ENCODE measurements at regions not wholly inside any gene's neighbourhood (a gene's known extent, or its start where the extent isn't known, plus 50 kb on each side); places are given as distances from the start of the nearest gene placed in this dataset.

DNA sequence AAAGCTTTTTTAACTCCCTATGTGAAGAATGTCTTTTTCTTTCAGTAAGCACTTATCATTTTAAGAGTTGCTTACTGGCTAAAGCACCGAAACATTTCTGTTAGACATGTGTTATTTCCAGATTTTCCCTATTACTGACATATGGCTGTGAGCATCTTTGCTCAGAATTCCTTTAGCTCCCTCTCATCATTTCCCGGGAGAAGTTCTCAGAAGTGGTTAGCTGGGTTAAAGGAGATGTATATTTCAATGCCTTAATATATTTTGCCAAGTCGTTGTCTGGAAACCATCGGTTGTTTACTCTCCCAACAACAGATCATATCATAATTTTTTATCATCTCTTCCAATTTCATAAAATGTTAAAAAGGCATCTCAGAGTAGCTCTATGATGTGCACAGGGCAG, 396.5 kb downstream of the OCA2 start:
- intact Hi-C loops (cut with DNase I), result no loop called here
- peaks cover 0 to 11% (median 3%) of the 10 kb centered on the region in 4 donors for H3K9me3 ChIP-seq
- no peaks in the 10 kb centered on the region for H3K36me3 ChIP-seq
- no peak for TF ChIP-seq POLR2AphosphoS5 (IDR thresholded peaks at IDR 0.05)
- TF ChIP-seq, protein P1, sequence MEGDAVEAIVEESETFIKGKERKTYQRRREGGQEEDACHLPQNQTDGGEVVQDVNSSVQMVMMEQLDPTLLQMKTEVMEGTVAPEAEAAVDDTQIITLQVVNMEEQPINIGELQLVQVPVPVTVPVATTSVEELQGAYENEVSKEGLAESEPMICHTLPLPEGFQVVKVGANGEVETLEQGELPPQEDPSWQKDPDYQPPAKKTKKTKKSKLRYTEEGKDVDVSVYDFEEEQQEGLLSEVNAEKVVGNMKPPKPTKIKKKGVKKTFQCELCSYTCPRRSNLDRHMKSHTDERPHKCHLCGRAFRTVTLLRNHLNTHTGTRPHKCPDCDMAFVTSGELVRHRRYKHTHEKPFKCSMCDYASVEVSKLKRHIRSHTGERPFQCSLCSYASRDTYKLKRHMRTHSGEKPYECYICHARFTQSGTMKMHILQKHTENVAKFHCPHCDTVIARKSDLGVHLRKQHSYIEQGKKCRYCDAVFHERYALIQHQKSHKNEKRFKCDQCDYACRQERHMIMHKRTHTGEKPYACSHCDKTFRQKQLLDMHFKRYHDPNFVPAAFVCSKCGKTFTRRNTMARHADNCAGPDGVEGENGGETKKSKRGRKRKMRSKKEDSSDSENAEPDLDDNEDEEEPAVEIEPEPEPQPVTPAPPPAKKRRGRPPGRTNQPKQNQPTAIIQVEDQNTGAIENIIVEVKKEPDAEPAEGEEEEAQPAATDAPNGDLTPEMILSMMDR (IDR thresholded peaks at IDR 0.05), result no peak
- no peak for TF ChIP-seq POLR2A (IDR thresholded peaks at IDR 0.05; ENCODE audit: low read depth)
- no peak for TF ChIP-seq EP300 (IDR thresholded peaks at IDR 0.05)
- no peak overlapping the region for H3K27ac ChIP-seq (replicated peaks in 1 of 4)
- H3K4me3 ChIP-seq, result no peak overlapping the region
- DNase-seq (ENCODE audit: extremely low spot score), result no peak
- 54% methylated on average over 4 of the region's 4 CpGs for WGBS
- H3K4me1 ChIP-seq, result no peaks in the 10 kb centered on the region
- peaks cover 0 to 14% (median 0%) of the 10 kb centered on the region in 4 donors for H3K27me3 ChIP-seq

DNA sequence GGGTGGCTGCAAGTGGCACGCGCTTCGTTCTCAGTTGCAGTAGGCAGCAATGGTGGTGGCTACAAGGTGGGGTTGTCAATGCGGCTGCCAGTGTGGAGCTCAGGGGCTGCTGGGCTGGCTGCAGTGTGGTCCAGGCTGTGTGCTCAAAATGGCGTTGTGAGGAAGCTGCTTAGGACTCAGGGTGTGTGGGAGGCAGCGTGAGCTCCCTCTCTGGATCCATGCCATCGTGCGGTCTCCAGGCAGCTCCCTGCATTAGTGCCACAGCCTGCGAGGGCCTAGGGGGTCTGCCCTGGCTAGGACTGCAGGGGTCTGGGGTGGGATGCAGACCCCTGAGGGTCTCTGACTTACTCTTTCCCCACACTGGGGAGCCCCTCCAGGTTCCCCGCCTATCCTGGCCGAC, 397.2 kb downstream of the OCA2 start:
- H3K4me3 ChIP-seq, result no peak overlapping the region
- WGBS, result 67% methylated on average over 4 of the region's 11 CpGs
- no peak for DNase-seq (ENCODE audit: extremely low spot score)
- no peaks in the 10 kb centered on the region for H3K36me3 ChIP-seq
- H3K9me3 ChIP-seq, result peaks cover 0 to 6% (median 0%) of the 10 kb centered on the region in 4 donors
- intact Hi-C loops (cut with DNase I), result no loop called here
- no peaks in the 10 kb centered on the region for H3K4me1 ChIP-seq
- peaks cover 0 to 14% (median 0%) of the 10 kb centered on the region in 4 donors for H3K27me3 ChIP-seq
- TF ChIP-seq POLR2A (IDR thresholded peaks at IDR 0.05; ENCODE audit: low read depth), result no peak
- H3K27ac ChIP-seq (replicated peaks in 1 of 4), result no peak overlapping the region

- 86% methylated on average over 3 of the region's 3 CpGs for WGBS
These were observed 398.1 kb downstream of the OCA2 start for GRCh38 chr15:27701014-27701413.

DNA sequence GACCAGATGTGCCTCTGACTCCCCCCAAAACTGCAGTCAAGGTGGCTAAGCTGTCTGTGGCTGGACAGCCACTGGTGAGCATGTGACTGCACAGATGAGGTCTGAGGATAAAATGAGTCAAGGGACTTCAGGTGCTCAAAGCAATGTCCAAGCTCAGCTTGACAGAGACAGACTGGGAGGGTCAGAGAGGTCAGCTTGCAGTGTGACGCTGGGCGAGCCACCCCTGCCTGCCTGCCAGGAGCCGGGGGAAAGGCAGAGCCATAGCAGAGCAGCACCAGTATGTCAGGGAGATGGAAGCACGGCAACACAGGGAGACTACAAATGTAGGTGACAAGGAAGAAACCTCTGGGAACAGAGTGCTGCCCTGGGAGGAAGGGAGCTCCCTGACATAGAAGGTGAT, 399.4 kb downstream of the OCA2 start:
- H3K9me3 ChIP-seq, result peaks cover 0 to 6% (median 0%) of the 10 kb centered on the region in 4 donors
- no peak overlapping the region for H3K4me3 ChIP-seq
- H3K27me3 ChIP-seq, result peaks cover 0 to 12% (median 0%) of the 10 kb centered on the region in 4 donors
- 59% methylated on average over 4 of the region's 4 CpGs for WGBS
- no peak overlapping the region for H3K27ac ChIP-seq (replicated peaks in 1 of 4)
- no peaks in the 10 kb centered on the region for H3K36me3 ChIP-seq
- no peak for DNase-seq (ENCODE audit: extremely low spot score)
- H3K4me1 ChIP-seq, result no peaks in the 10 kb centered on the region
- intact Hi-C loops (cut with DNase I), result no loop called here
- TF ChIP-seq POLR2AphosphoS5 (IDR thresholded peaks at IDR 0.05) (no peak), EP300 (IDR thresholded peaks at IDR 0.05) (no peak), POLR2A (IDR thresholded peaks at IDR 0.05; ENCODE audit: low read depth) (no peak)
- TF ChIP-seq, protein P1 (IDR thresholded peaks at IDR 0.05), result no peak

More at GRCh38 chr15:27701014-27701413, 398.1 kb downstream of the OCA2 start:
- no peak for DNase-seq (ENCODE audit: extremely low spot score)
- Histone ChIP-seq H3K27me3 (peaks cover 0 to 14% (median 0%) of the 10 kb centered on the region in 4 donors), H3K4me3 (no peak overlapping the region), H3K27ac (replicated peaks in 1 of 4) (no peak overlapping the region), H3K4me1 (no peaks in the 10 kb centered on the region), H3K36me3 (no peaks in the 10 kb centered on the region), H3K9me3 (peaks cover 0 to 6% (median 0%) of the 10 kb centered on the region in 4 donors)
- TF ChIP-seq, protein P1 (IDR thresholded peaks at IDR 0.05), result no peak
- TF ChIP-seq POLR2A (IDR thresholded peaks at IDR 0.05; ENCODE audit: low read depth), result no peak
- no peak for TF ChIP-seq EP300 (IDR thresholded peaks at IDR 0.05)
- no peak for TF ChIP-seq POLR2AphosphoS5 (IDR thresholded peaks at IDR 0.05)
- intact Hi-C loops (cut with DNase I), result no loop called here

GRCh38 chr15:27696530-27696929, 402.6 kb downstream of the OCA2 start:
- TF ChIP-seq POLR2A (IDR thresholded peaks at IDR 0.05; ENCODE audit: low read depth) (no peak), POLR2AphosphoS5 (IDR thresholded peaks at IDR 0.05) (no peak), EP300 (IDR thresholded peaks at IDR 0.05) (no peak)
- TF ChIP-seq, protein P1 (IDR thresholded peaks at IDR 0.05), result no peak
- H3K27ac ChIP-seq (replicated peaks in 1 of 4), result no peak overlapping the region
- WGBS, result 80% methylated on average over 4 of the region's 4 CpGs
- no peaks in the 10 kb centered on the region for H3K4me1 ChIP-seq
- H3K36me3 ChIP-seq, result no peaks in the 10 kb centered on the region
- no peaks in the 10 kb centered on the region for H3K9me3 ChIP-seq
- intact Hi-C loops (cut with DNase I), result no loop called here
- H3K4me3 ChIP-seq, result no peak overlapping the region
- peaks cover 0 to 1% (median 0%) of the 10 kb centered on the region in 4 donors for H3K27me3 ChIP-seq
- DNase-seq (ENCODE audit: extremely low spot score), result no peak
